CD14-positive monocyte (primary cell): ENCODE measurements at regions not wholly inside any gene's neighbourhood (a gene's known extent, or its start where the extent isn't known, plus 50 kb on each side); places are given as distances from the start of the nearest gene placed in this dataset.

Experiments used
- DNase-seq, 3 donors: peaks; one replicate each; pipeline ENCODE4 v3.0.0-alpha.2; 2011 to 2022
- H2AFZ ChIP-seq: 2 replicates; pipeline ENCODE4 v1.6.0; 2012; ENCODE audit warnings: mild to moderate bottlenecking, low read depth, low read length, inconsistent platforms; ENCODE audit not compliant: insufficient read depth, poor library complexity, severe bottlenecking
- H3K27ac ChIP-seq, 2 donors: 1 replicate in 1 of 2; 2 replicates in 1 of 2; pipeline ENCODE4 v1.5.1; 2012 to 2013; ENCODE audit warnings: low read length in 2 of 2, control low read depth in 1 of 2, inconsistent platforms in 1 of 2, low read depth in 1 of 2, mild to moderate bottlenecking in 1 of 2
- H3K27me3 ChIP-seq, 2 donors: one replicate each; pipeline versions ENCODE4 v1.6.0 to v1.6.1; 2011 to 2013; ENCODE audit warnings: low read length in 2 of 2; ENCODE audit not compliant: control insufficient read depth in 2 of 2, insufficient read depth in 2 of 2
- H3K36me3 ChIP-seq, 2 donors: replicated peaks in 1 of 2; 1 replicate in 1 of 2; 2 replicates in 1 of 2; pipeline versions ENCODE4 v1.5.1 to v1.6.1; 2012 to 2013; ENCODE audit warnings: low read length in 2 of 2, control low read depth in 1 of 2, inconsistent platforms in 1 of 2, mild to moderate bottlenecking in 1 of 2; ENCODE audit not compliant: insufficient read depth in 2 of 2, control insufficient read depth in 1 of 2
- H3K4me1 ChIP-seq, 2 donors: 1 replicate in 1 of 2; 2 replicates in 1 of 2; pipeline versions ENCODE4 v1.5.1 to v1.6.1; 2012 to 2013; ENCODE audit warnings: low read length in 2 of 2, control low read depth in 1 of 2, inconsistent platforms in 1 of 2, mild to moderate bottlenecking in 1 of 2, moderate library complexity in 1 of 2; ENCODE audit not compliant: insufficient read depth in 2 of 2, control insufficient read depth in 1 of 2
- H3K4me2 ChIP-seq: replicated peaks from 2 replicates; pipeline ENCODE3; 2012; ENCODE audit warnings: low read length, moderate library complexity, mild to moderate bottlenecking; ENCODE audit not compliant: poor library complexity, severe bottlenecking; ENCODE audit errors: extremely low read depth
- H3K4me3 ChIP-seq, 3 experiments: fragments of 200-600 bp in 1 of 3; sonication (generic) in 1 of 3; replicated peaks in 1 of 3; 1 replicate in 2 of 3; 2 replicates in 1 of 3; pipeline ENCODE4 v1.5.1; 2011 to 2013; ENCODE audit warnings: low read length in 3 of 3, mild to moderate bottlenecking in 3 of 3, control low read depth in 2 of 3, low read depth in 2 of 3, inconsistent platforms in 1 of 3, moderate library complexity in 1 of 3
- H3K79me2 ChIP-seq: 2 replicates; pipeline ENCODE4 v1.6.0; 2012; ENCODE audit warnings: mild to moderate bottlenecking, control low read depth, inconsistent platforms, low read length, moderate library complexity; ENCODE audit not compliant: insufficient read depth
- H3K9ac ChIP-seq: 2 replicates; pipeline ENCODE4 v1.6.0; 2017; ENCODE audit warnings: low read length, mild to moderate bottlenecking; ENCODE audit not compliant: insufficient read depth, poor library complexity, severe bottlenecking
- H3K9me3 ChIP-seq, 2 donors: replicated peaks in 1 of 2; 1 replicate in 1 of 2; 2 replicates in 1 of 2; pipeline versions ENCODE4 v1.5.1 to v1.6.1; 2012 to 2013; ENCODE audit warnings: low read length in 2 of 2, control low read depth in 1 of 2; ENCODE audit not compliant: control insufficient read depth in 1 of 2, insufficient read depth in 1 of 2
- H4K20me1 ChIP-seq: 2 replicates; pipeline ENCODE4 v1.6.0; 2012; ENCODE audit warnings: mild to moderate bottlenecking, low read length, control low read depth, moderate library complexity; ENCODE audit not compliant: insufficient read depth
- H3K27ac Mint-ChIP-seq, 7 donors: one replicate each; pipeline ENCODE4 v1.8.0; 2020; ENCODE audit warnings: mild to moderate bottlenecking in 7 of 7, mixed read lengths in 7 of 7, moderate library complexity in 6 of 7, inconsistent platforms in 2 of 7
- H3K27me3 Mint-ChIP-seq, 3 donors: one replicate each; pipeline ENCODE4 v1.8.0; 2021 to 2022; ENCODE audit warnings: low read depth in 3 of 3, mild to moderate bottlenecking in 3 of 3, mixed read lengths in 3 of 3, moderate library complexity in 3 of 3, inconsistent platforms in 1 of 3
- H3K36me3 Mint-ChIP-seq, 2 donors: one replicate each; pipeline ENCODE4 v1.8.0; 2020; ENCODE audit warnings: mixed read lengths in 2 of 2, inconsistent platforms in 1 of 2, mild to moderate bottlenecking in 1 of 2
- H3K4me1 Mint-ChIP-seq: one replicate; pipeline ENCODE4 v1.8.0; 2020; ENCODE audit warnings: mild to moderate bottlenecking, mixed read lengths
- H3K4me3 Mint-ChIP-seq, 2 donors: one replicate each; pipeline ENCODE4 v1.8.0; 2020; ENCODE audit warnings: mild to moderate bottlenecking in 2 of 2, mixed read lengths in 2 of 2, moderate library complexity in 1 of 2
- H3K9me3 Mint-ChIP-seq, 7 donors: one replicate each; pipeline ENCODE4 v1.8.0; 2020 to 2022; ENCODE audit warnings: mixed read lengths in 7 of 7, mild to moderate bottlenecking in 6 of 7, moderate library complexity in 6 of 7, inconsistent platforms in 2 of 7
- CTCF ChIP-seq: fragments of 200-600 bp; IDR thresholded peaks from one replicate; pipeline ENCODE4 v1.8.0; 2022; ENCODE audit warnings: antibody characterized with exemption, mild to moderate bottlenecking
- WGBS: methylation state at CpG from one replicate; pipeline ENCODE4 v1.1.5; 2013; ENCODE audit warnings: missing lambda C conversion rate; ENCODE audit not compliant: insufficient coverage; 5-methylcytosine and 5-hydroxymethylcytosine counted together
- intact Hi-C, 2 donors: fragments of 100-400 bp; cut with micrococcal nuclease; formaldehyde crosslinking; loops; one replicate each; pipeline versions ENCODE4 v1.15.0 to v1.15.1; 2023

- Mint-ChIP-seq H3K9me3 (peaks cover 0 to 4% (median 0%) of the 10 kb centered on the region in 7 donors), H3K27ac (no peak overlapping the region), H3K27me3 (peaks cover 0 to 6% (median 0%) of the 10 kb centered on the region in 3 donors), H3K4me3 (no peak overlapping the region), H3K36me3 (no peaks in the 10 kb centered on the region), H3K4me1 (no peaks in the 10 kb centered on the region)
- no peaks in the 10 kb centered on the region for H3K4me1 ChIP-seq
- H3K27ac ChIP-seq = no peak overlapping the region
- no peak for TF ChIP-seq CTCF
- H3K4me3 ChIP-seq = no peak overlapping the region
- no CpG with 5 or more reads among the region's 4 CpGs for WGBS
- no peaks in the 10 kb centered on the region for H3K27me3 ChIP-seq
- H2AFZ ChIP-seq = no peak overlapping the region
- no peaks in the 10 kb centered on the region for H3K9me3 ChIP-seq
- no peaks in the 10 kb centered on the region for H3K36me3 ChIP-seq
- H3K79me2 ChIP-seq = no peaks in the 10 kb centered on the region
- DNase-seq = no peak
- H4K20me1 ChIP-seq = no peaks in the 10 kb centered on the region
- no peak overlapping the region for H3K9ac ChIP-seq
- H3K4me2 ChIP-seq = no peak overlapping the region
- intact Hi-C loops = no loop called here
These were observed 664.5 kb upstream of the HTR2C start for GRCh38 chrX:113919387-113919786.

- no peaks in the 10 kb centered on the region for H3K36me3 Mint-ChIP-seq
- Histone ChIP-seq H3K27ac (no peak overlapping the region), H3K4me1 (no peaks in the 10 kb centered on the region), H3K4me3 (no peak overlapping the region), H3K36me3 (no peaks in the 10 kb centered on the region), H2AFZ (no peak overlapping the region), H3K27me3 (no peaks in the 10 kb centered on the region), H4K20me1 (no peaks in the 10 kb centered on the region), H3K9ac (no peak overlapping the region), H3K9me3 (no peaks in the 10 kb centered on the region), H3K79me2 (no peaks in the 10 kb centered on the region), H3K4me2 (no peak overlapping the region)
- no peak overlapping the region for H3K4me3 Mint-ChIP-seq
- H3K9me3 Mint-ChIP-seq = peaks cover 0 to 4% (median 0%) of the 10 kb centered on the region in 7 donors
- TF ChIP-seq CTCF = no peak
- no peak for DNase-seq
- peaks cover 0 to 11% (median 0%) of the 10 kb centered on the region in 3 donors for H3K27me3 Mint-ChIP-seq
- no peaks in the 10 kb centered on the region for H3K4me1 Mint-ChIP-seq
- intact Hi-C loops = no loop called here
- H3K27ac Mint-ChIP-seq = no peak overlapping the region
These were observed 677.7 kb upstream of the HTR2C start for GRCh38 chrX:113906168-113906567.
